ENCODE measurements at regions not wholly inside any gene's neighbourhood (a gene's known extent, or its start where the extent isn't known, plus 50 kb on each side); places are given as distances from the start of the nearest gene placed in this dataset.

GRCh38 chr15:69628256-69629093 lies 175.9 kb downstream of the RPLP1 start:
- Histone ChIP-seq H3K4me1 (peaks cover 0 to 12% (median 5%) of the 10 kb centered on the region in 4 donors), H3K27ac (no peak overlapping the region), H3K36me3 (no peaks in the 10 kb centered on the region), H3K9me3 (no peaks in the 10 kb centered on the region), H3K4me3 (no peak overlapping the region), H3K27me3 (peaks cover 7% of the 10 kb centered on the region)
- intact Hi-C loops (cut with DNase I; ENCODE audit: low total_unique reads) (no loop called here), in situ Hi-C loops (cut with MboI; ENCODE audit: low pct_ligation_motif_present in 1 of 4, low pct_unique_long_range_greater_than_20kb in 1 of 4, low sequenced_read_pairs in 3 of 4) (no loop called here)
- 43 to 53% methylated on average over 7 to 12 of the region's 12 CpGs for WGBS, 2 donors (ENCODE audit: low coverage in 1 of 2)
- DNase-seq, result no peak
- TF ChIP-seq POLR2AphosphoS5 (IDR thresholded peaks at IDR 0.05) (no peak), POLR2A (IDR thresholded peaks at IDR 0.05) (no peak), CTCF (IDR thresholded peaks at IDR 0.05) (no peak), EP300 (IDR thresholded peaks at IDR 0.05; ENCODE audit: low read depth) (no peak)

GRCh38 chr15:69629631-69630161 lies 177.1 kb downstream of the RPLP1 start:
- in situ Hi-C loops (cut with MboI; ENCODE audit: low pct_ligation_motif_present in 1 of 4, low pct_unique_long_range_greater_than_20kb in 1 of 4, low sequenced_read_pairs in 3 of 4) (no loop called here), intact Hi-C loops (cut with DNase I; ENCODE audit: low total_unique reads) (no loop called here)
- Histone ChIP-seq H3K9me3 (no peaks in the 10 kb centered on the region), H3K27ac (no peak overlapping the region), H3K4me3 (no peak overlapping the region), H3K27me3 (peaks cover 7% of the 10 kb centered on the region), H3K4me1 (peaks cover 0 to 12% (median 5%) of the 10 kb centered on the region in 4 donors), H3K36me3 (no peaks in the 10 kb centered on the region)
- TF ChIP-seq CTCF (IDR thresholded peaks at IDR 0.05) (no peak), POLR2A (IDR thresholded peaks at IDR 0.05) (no peak), EP300 (IDR thresholded peaks at IDR 0.05; ENCODE audit: low read depth) (no peak), POLR2AphosphoS5 (IDR thresholded peaks at IDR 0.05) (no peak)
- DNase-seq, result no peak
- 81% methylated on average over 4 to 15 of the region's 15 CpGs for WGBS, 2 donors (ENCODE audit: low coverage in 1 of 2)

GRCh38 chr15:69631005-69631404 lies 178.4 kb downstream of the RPLP1 start:
- 74 to 86% methylated on average over 3 to 6 of the region's 6 CpGs for WGBS, 2 donors (ENCODE audit: low coverage in 1 of 2)
- no peak overlapping the region for H3K27ac ChIP-seq
- TF ChIP-seq EP300 (IDR thresholded peaks at IDR 0.05; ENCODE audit: low read depth) (no peak), POLR2AphosphoS5 (IDR thresholded peaks at IDR 0.05) (no peak), CTCF (IDR thresholded peaks at IDR 0.05) (no peak), POLR2A (IDR thresholded peaks at IDR 0.05) (no peak)
- no peaks in the 10 kb centered on the region for H3K9me3 ChIP-seq
- H3K4me3 ChIP-seq, result no peak overlapping the region
- peaks cover 7% of the 10 kb centered on the region for H3K27me3 ChIP-seq
- DNase-seq, result no peak
- intact Hi-C loops (cut with DNase I; ENCODE audit: low total_unique reads) (no loop called here), in situ Hi-C loops (cut with MboI; ENCODE audit: low pct_ligation_motif_present in 1 of 4, low pct_unique_long_range_greater_than_20kb in 1 of 4, low sequenced_read_pairs in 3 of 4) (no loop called here)
- peaks cover 0 to 10% (median 5%) of the 10 kb centered on the region in 4 donors for H3K4me1 ChIP-seq
- H3K36me3 ChIP-seq, result no peaks in the 10 kb centered on the region

- Histone ChIP-seq H3K27ac (no peak overlapping the region), H3K36me3 (no peaks in the 10 kb centered on the region), H3K27me3 (peaks cover 7% of the 10 kb centered on the region), H3K4me3 (no peak overlapping the region), H3K4me1 (peaks cover 0 to 3% (median under 1%) of the 10 kb centered on the region in 4 donors), H3K9me3 (no peaks in the 10 kb centered on the region)
- TF ChIP-seq EP300 (IDR thresholded peaks at IDR 0.05; ENCODE audit: low read depth) (no peak), POLR2A (IDR thresholded peaks at IDR 0.05) (no peak), POLR2AphosphoS5 (IDR thresholded peaks at IDR 0.05) (no peak), CTCF (IDR thresholded peaks at IDR 0.05) (no peak)
- DNase-seq, result no peak
- WGBS, 2 donors (ENCODE audit: low coverage in 1 of 2), result 70 to 71% methylated on average over 2 to 4 of the region's 4 CpGs
- in situ Hi-C loops (cut with MboI; ENCODE audit: low pct_ligation_motif_present in 1 of 4, low pct_unique_long_range_greater_than_20kb in 1 of 4, low sequenced_read_pairs in 3 of 4) (no loop called here), intact Hi-C loops (cut with DNase I; ENCODE audit: low total_unique reads) (no loop called here)
These were observed 179.4 kb downstream of the RPLP1 start for GRCh38 chr15:69631978-69632377.
